SK-N-SH (cell line): ENCODE measurements at regions not wholly inside any gene's neighbourhood (a gene's known extent, or its start where the extent isn't known, plus 50 kb on each side); places are given as distances from the start of the nearest gene placed in this dataset.
"Not testable (repeated sequence)": the region's sequence is repeated elsewhere in the genome, so short reads cannot be mapped to it uniquely, and the experiment has no call there.

Source experiments
- EP300 ChIP-seq, 2 experiments: IDR thresholded peaks; 2 replicates each; pipeline versions ENCODE4 v1.4.0 to v1.6.1; 2012; ENCODE audit warnings: borderline replicate concordance in 1 of 2, low read depth in 1 of 2, low read length in 1 of 2
- IRF3 ChIP-seq: fragments of 150-350 bp; IDR thresholded peaks from 2 replicates; pipeline ENCODE4 v1.6.1; 2016; ENCODE audit warnings: mild to moderate bottlenecking, low read depth, low read length
- POLR2AphosphoS5 ChIP-seq: IDR thresholded peaks from 2 replicates; pipeline ENCODE4 v1.6.1; 2012; ENCODE audit warnings: low read depth, low read length
- RAD21 ChIP-seq: IDR thresholded peaks from 2 replicates; pipeline ENCODE4 v1.6.1; 2012; ENCODE audit warnings: mild to moderate bottlenecking, low read length
- SIN3A ChIP-seq: IDR thresholded peaks from 2 replicates; pipeline ENCODE4 v1.6.1; 2012; ENCODE audit warnings: low read depth, mild to moderate bottlenecking, low read length, moderate library complexity, borderline replicate concordance
- TF ChIP-seq, protein P1 (sequence below): fragments of 200-600 bp; sonication (generic); IDR thresholded peaks from 2 replicates; pipeline ENCODE4 v1.6.1; 2017; ENCODE audit warnings: antibody characterized with exemption, mild to moderate bottlenecking, moderate library complexity
- TF ChIP-seq, protein P2 (sequence below): IDR thresholded peaks from 2 replicates; pipeline ENCODE4 v1.6.1; 2012; ENCODE audit warnings: mild to moderate bottlenecking, low read depth, low read length, moderate library complexity
- TF ChIP-seq, protein P3 (sequence below): fragments of 150-350 bp; IDR thresholded peaks from 2 replicates; pipeline ENCODE4 v1.6.1; 2017; ENCODE audit warnings: antibody characterized with exemption, low read length, low read depth, borderline replicate concordance

GRCh38 chr4:131810565-131810964, 1338.5 kb upstream of the PCDH10 start:
- TF ChIP-seq, protein P1, sequence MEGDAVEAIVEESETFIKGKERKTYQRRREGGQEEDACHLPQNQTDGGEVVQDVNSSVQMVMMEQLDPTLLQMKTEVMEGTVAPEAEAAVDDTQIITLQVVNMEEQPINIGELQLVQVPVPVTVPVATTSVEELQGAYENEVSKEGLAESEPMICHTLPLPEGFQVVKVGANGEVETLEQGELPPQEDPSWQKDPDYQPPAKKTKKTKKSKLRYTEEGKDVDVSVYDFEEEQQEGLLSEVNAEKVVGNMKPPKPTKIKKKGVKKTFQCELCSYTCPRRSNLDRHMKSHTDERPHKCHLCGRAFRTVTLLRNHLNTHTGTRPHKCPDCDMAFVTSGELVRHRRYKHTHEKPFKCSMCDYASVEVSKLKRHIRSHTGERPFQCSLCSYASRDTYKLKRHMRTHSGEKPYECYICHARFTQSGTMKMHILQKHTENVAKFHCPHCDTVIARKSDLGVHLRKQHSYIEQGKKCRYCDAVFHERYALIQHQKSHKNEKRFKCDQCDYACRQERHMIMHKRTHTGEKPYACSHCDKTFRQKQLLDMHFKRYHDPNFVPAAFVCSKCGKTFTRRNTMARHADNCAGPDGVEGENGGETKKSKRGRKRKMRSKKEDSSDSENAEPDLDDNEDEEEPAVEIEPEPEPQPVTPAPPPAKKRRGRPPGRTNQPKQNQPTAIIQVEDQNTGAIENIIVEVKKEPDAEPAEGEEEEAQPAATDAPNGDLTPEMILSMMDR: not testable (repeated sequence)
- not testable (repeated sequence) for TF ChIP-seq EP300 (IDR thresholded peaks at IDR 0.05; ENCODE audit: borderline replicate concordance in 1 of 2, low read depth in 1 of 2, low read length in 1 of 2); POLR2AphosphoS5; RAD21; IRF3; SIN3A
- TF ChIP-seq, protein P2, sequence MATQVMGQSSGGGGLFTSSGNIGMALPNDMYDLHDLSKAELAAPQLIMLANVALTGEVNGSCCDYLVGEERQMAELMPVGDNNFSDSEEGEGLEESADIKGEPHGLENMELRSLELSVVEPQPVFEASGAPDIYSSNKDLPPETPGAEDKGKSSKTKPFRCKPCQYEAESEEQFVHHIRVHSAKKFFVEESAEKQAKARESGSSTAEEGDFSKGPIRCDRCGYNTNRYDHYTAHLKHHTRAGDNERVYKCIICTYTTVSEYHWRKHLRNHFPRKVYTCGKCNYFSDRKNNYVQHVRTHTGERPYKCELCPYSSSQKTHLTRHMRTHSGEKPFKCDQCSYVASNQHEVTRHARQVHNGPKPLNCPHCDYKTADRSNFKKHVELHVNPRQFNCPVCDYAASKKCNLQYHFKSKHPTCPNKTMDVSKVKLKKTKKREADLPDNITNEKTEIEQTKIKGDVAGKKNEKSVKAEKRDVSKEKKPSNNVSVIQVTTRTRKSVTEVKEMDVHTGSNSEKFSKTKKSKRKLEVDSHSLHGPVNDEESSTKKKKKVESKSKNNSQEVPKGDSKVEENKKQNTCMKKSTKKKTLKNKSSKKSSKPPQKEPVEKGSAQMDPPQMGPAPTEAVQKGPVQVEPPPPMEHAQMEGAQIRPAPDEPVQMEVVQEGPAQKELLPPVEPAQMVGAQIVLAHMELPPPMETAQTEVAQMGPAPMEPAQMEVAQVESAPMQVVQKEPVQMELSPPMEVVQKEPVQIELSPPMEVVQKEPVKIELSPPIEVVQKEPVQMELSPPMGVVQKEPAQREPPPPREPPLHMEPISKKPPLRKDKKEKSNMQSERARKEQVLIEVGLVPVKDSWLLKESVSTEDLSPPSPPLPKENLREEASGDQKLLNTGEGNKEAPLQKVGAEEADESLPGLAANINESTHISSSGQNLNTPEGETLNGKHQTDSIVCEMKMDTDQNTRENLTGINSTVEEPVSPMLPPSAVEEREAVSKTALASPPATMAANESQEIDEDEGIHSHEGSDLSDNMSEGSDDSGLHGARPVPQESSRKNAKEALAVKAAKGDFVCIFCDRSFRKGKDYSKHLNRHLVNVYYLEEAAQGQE: not testable (repeated sequence)
- TF ChIP-seq, protein P3, sequence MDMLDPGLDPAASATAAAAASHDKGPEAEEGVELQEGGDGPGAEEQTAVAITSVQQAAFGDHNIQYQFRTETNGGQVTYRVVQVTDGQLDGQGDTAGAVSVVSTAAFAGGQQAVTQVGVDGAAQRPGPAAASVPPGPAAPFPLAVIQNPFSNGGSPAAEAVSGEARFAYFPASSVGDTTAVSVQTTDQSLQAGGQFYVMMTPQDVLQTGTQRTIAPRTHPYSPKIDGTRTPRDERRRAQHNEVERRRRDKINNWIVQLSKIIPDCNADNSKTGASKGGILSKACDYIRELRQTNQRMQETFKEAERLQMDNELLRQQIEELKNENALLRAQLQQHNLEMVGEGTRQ: not testable (repeated sequence)
